ENCODE measurements at regions not wholly inside any gene's neighbourhood (a gene's known extent, or its start where the extent isn't known, plus 50 kb on each side); places are given as distances from the start of the nearest gene placed in this dataset.
A peak's percentile ranks its signal among the peaks of the same experiment; 100 is the strongest.

GRCh38 chr5:124663101-124663506 lies 83.3 kb downstream of the ZNF608 start:
- DNase-seq = no peak

DNA sequence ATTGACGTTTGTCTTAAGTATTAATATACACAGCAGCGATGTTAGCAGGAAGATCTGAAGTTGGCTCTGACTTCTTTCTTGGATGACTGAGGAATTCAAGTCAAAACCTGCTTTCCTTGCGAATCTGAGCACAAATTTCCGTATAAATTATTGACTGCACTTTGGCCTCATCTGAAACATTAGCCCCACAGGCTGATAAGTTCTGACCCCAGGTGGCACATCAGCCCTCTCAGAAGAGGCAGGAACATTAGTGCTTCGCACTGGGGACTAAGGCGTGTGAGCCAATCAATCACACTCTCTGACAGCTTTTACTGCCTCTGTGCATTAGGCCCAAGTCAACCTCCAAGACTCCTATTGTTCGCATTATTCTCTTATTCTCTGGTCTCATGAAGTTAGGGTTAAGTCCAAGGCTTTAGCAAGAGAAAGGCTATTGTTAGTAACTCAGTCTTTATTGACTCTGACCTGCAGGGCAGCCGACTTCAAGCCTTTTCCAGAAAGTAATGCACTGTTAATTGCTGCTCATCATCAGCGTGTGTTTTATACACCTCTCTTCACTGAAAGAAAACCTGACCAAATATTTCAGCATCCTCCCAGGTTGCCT lies 84.2 kb downstream of the ZNF608 start:
- no peak for DNase-seq

DNA sequence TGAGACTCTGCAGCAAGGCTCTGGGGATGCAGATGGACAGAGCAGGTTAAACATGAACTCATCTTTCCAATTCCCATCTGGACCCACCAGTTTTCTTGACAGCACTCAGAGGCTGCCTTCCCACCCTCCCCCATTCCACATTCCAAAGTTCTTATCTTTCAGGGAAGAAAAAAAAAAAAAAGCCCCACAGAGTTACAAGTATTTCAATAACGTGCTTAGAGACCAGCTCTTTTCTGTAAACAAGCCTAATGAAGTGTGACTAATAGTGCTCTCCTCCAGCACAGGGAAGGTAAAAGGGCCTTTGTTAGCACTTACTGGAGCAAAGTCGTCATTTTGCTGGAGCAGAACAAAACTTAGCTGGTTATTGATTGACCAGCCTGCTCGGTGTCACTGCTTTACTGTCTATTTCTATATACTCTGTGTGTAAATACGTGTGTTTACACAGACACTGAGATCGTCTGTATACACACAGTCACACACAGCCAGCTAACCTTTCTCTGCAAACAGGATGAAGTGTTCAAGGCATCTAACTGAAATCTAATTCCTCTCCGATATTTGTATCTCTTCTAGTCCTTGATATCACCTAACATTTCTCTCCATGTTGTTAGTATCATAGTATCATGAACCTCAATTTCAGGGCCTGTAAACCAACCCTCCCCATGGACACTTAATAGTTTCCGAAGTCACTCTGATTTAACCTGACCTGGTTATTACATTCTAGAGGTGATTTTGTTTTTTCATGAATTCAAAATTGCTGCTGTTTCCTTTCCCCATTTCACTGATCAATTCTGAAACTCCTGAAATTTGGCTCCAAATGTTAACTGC lies 84.9 kb downstream of the ZNF608 start:
- no peak for DNase-seq

- DNase-seq = no peak
Observed at GRCh38 chr5:124660229-124661093, 86.0 kb downstream of the ZNF608 start.

GRCh38 chr5:124659798-124660197 lies 86.6 kb downstream of the ZNF608 start:
- DNase-seq = no peak

- no peak for DNase-seq
Observed at GRCh38 chr5:124658867-124659557, 87.4 kb downstream of the ZNF608 start.

DNA sequence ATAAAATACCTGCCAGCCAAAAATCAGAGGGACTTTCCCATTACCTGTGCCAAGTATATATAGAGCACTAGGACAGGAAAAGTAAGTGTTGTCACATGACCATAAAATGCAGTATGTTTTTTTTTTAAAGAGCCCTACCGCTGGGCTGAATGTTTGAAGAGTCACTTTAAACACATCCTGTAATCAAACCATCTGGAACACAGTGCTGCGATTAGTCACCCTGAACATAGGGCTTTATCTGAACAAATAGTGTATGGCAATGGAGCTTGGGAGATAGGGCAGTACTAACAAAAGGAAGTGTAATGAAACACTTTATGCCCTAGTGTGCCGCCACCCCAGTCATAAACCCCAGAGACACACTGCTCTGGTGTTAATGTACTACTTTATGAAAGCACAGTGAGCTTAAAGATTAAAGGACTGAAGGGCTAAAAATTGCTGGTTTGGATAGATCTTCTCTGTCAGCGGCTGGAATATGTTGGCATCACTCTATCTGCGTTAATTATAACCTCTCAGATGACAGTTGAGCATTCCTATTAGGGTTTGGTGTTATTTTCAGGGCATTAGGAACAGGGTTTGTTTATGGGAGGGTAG lies 90.4 kb downstream of the ZNF608 start:
- DNase-seq = no peak

GRCh38 chr5:124655251-124655917 lies 91.1 kb downstream of the ZNF608 start:
- DNase-seq = no peak

GRCh38 chr5:124654418-124654817 lies 92.0 kb downstream of the ZNF608 start:
- no peak for DNase-seq

DNA sequence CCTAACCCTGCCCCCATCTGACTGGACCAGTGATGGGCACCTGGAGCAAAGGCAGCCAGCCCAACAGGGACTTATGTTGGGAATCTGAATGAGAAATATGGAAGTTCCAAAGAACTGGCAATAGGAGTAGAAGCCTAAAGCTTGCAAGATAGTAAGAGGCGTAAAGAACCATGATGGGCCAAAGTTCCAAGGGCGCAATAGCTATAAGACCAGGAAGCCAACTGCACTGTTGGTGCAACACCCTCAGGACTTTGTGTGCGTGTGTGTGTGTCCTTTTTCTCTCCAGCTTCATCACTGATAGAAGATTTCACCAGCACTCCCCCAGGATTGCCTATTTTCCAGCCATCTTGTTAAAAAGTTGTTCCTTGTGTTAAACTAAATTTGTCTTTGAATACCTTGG lies 92.8 kb downstream of the ZNF608 start:
- DNase-seq = no peak

GRCh38 chr5:124652892-124653441 lies 93.5 kb downstream of the ZNF608 start:
- DNase-seq = no peak

GRCh38 chr5:124652514-124652819 lies 94.0 kb downstream of the ZNF608 start:
- DNase-seq = no peak

DNA sequence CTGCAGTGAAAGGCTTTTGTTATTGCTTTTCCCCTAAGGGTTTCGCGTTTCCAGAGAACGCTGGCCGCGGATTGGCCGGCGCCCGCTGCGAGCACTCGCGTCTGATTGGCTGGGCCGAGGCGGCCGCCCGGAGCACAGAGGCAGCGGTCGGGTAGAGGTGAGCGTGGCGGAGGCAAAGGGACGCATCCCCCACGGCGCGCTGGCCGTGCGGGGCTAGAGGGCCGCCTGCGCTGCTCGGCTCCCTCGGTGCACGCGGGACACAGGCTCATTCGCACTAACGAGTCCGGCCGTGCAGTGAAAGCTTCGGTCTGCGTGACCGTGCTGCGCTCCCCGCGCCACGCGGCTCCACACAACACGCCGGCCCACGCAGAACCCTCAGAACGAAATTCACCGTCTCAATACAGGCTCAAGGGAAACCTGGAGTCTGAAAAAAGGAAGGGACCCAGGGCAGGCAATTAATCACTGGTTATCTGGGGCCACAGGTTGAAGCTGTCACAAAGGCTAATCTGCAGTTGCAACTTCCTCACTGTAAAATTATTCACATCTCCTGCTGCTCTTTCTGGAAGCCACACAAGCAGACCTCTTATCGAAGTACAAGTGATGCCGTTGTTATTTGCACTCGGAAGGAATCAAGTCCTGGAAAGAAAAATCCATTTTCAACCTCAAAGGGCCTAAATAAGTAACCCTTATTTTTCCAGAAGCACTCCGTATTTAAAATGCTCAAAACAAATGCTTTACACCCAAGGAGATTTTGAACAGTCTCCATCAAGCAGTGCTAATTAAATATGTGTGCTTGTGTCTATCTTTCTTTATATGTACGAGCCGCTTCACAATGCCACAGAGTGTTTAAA lies 94.6 kb downstream of the ZNF608 start:
- peak in 1 of 5 donors; percentile 11 for DNase-seq

GRCh38 chr5:124650951-124651662 lies 95.3 kb downstream of the ZNF608 start:
- DNase-seq = no peak

DNA sequence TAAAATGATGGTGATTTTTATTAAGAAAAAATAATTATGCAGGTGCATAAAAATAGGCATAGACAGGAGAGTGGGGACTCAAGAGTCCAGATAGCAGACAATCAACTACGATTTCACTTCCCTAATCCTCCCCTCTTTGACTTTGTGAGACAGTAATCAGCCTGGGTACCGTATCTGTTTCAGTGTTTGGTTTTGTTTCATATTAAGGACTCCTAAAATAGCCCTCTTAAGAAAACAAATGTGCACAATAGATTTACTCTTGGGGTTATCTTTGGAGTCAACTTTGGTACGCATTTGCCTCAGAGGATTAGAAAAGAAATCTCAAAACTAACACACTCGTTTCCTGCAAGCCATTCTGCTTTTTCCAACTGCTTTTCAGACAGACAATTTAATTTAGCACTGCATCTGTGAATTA lies 96.3 kb downstream of the ZNF608 start:
- DNase-seq = no peak

DNA sequence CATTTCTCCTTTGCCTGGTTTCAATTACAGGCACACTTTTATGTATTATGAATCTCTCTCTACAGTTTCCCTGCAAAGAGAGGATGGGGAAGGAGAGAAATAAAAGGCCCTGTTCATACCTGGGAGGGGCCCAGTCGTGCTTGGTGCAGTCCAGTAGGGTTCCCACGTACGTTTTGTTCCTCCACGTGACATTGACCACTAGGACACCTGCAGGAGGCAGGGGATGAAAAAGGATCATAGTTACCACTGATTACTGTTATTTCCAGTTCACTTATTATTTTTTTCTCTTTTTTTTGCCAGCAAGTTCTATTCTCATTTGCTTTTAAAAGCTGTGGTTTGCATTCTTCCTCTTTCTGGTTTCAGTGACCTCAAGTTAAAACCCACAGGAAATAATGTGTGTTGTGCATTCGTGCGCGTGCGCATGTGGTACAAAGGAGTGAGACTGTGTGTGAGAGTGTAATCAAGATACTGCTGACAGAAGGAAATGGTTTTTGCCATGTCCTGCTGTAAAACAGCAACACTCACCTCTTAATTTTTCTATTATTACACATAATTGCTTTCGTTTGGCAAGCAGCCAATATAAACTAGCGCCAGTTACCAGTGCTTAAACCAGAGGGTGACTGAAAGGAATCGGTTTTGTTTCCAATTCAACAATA lies 96.8 kb downstream of the ZNF608 start:
- peak in 3 of 5 donors; percentile 33 to 90 (median 37) for DNase-seq

DNA sequence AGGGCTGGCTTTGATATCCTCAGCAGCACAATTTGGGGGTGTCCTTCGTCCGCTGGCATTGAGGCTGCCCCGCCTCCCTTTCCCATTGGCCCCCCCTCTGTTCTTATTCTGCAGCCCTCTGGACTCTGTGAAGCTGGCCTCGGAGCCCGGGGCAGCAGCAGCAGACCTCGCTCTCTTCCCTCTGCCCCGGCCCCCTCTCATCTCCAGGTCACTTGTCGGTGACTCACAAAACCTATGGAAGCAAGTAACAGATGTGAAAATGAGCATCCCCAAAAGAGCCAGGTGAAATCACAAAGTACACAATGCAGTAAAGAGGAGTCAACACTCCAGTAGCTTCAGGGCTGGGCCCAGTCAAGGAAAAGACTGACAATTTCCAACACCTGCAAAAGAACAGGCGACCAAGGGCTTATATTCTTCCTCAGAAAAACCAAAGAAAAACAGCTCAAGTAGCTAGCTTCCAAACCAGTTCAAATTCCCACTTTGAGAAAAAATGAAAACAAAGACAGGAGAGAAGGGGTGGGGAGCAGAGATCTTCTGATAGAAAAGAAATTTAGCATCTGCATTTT lies 97.5 kb downstream of the ZNF608 start:
- DNase-seq = no peak

- DNase-seq = no peak
Observed at GRCh38 chr5:124647352-124647751, 99.1 kb downstream of the ZNF608 start.

DNA sequence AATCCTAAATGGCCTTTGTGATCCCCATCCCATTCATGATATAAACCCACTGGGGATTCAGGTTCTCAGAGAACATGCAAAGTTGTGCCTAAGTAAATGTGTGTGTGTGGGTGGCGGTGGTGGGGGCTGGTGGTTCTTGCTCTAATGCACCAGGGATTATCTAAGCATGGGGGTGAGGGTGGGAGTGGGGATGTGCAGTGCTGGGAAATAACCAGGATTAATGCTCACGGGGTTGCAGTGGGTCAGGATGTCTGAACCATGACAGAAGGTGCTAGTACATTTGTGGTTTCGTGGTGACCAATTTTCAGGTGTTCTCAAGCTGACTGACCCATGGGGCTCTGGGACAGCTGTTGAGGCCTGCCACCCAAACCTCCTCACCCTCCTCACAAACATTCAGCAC lies 101.0 kb downstream of the ZNF608 start:
- no peak for DNase-seq
